Bronchial epithelial cell (primary cell): ENCODE measurements at regions not wholly inside any gene's neighbourhood (a gene's known extent, or its start where the extent isn't known, plus 50 kb on each side); places are given as distances from the start of the nearest gene placed in this dataset.

Source experiments
- DNase-seq: peaks from one replicate; pipeline ENCODE4 v3.0.0-alpha.2; 2010; ENCODE audit warnings: low read depth
- FAIRE-seq: peaks from 2 replicates; lab custom pipeline; 2011; peaks lifted over from hg19 to GRCh38; lab: Jason Lieb, UNC
- H3K27me3 ChIP-seq: 2 replicates; pipeline ENCODE4 v1.5.1; 2011; ENCODE audit warnings: low read length; ENCODE audit not compliant: control insufficient read depth, insufficient read depth
- H3K36me3 ChIP-seq: 2 replicates; pipeline ENCODE4 v1.5.1; 2011; ENCODE audit warnings: low read length; ENCODE audit not compliant: control insufficient read depth, insufficient read depth
- H3K4me3 ChIP-seq: 2 replicates; pipeline ENCODE4 v1.5.1; 2011; ENCODE audit warnings: mild to moderate bottlenecking, low read depth, low read length, control low read depth
- CTCF ChIP-seq: IDR thresholded peaks from 2 replicates; pipeline ENCODE4 v1.5.1; 2011; ENCODE audit warnings: mild to moderate bottlenecking, moderate library complexity, low read length, control low read depth, inconsistent platforms; ENCODE audit not compliant: insufficient read depth, severe bottlenecking

GRCh38 chr6:11439017-11439420 is 98.5 kb upstream of the TMEM170B start:
- no peak for DNase-seq
- no peak for FAIRE-seq
- Histone ChIP-seq H3K27me3 (no peaks in the 10 kb centered on the region), H3K36me3 (no peaks in the 10 kb centered on the region), H3K4me3 (no peak overlapping the region)
- no peak for TF ChIP-seq CTCF

- FAIRE-seq: no peak
- no peak for DNase-seq
- H3K4me3 ChIP-seq: no peak overlapping the region
- no peaks in the 10 kb centered on the region for H3K27me3 ChIP-seq
- H3K36me3 ChIP-seq: no peaks in the 10 kb centered on the region
- TF ChIP-seq CTCF: no peak
Observed at GRCh38 chr6:11437824-11438459, 99.6 kb upstream of the TMEM170B start.

- H3K27me3 ChIP-seq: no peaks in the 10 kb centered on the region
- H3K4me3 ChIP-seq: no peak overlapping the region
- DNase-seq: no peak
- no peaks in the 10 kb centered on the region for H3K36me3 ChIP-seq
- TF ChIP-seq CTCF: no peak
- FAIRE-seq: no peak
Observed at GRCh38 chr6:11436508-11437096, 100.9 kb upstream of the TMEM170B start.

GRCh38 chr6:11434565-11435326 is 102.8 kb upstream of the TMEM170B start:
- FAIRE-seq: peak; percentile 88

GRCh38 chr6:11433860-11434259 is 103.7 kb upstream of the TMEM170B start:
- Histone ChIP-seq H3K27me3 (no peaks in the 10 kb centered on the region), H3K4me3 (no peak overlapping the region), H3K36me3 (no peaks in the 10 kb centered on the region)
- TF ChIP-seq CTCF: no peak
- DNase-seq (no peak), FAIRE-seq (no peak)

More at GRCh38 chr6:11434565-11435326, 102.8 kb upstream of the TMEM170B start:
- Histone ChIP-seq H3K27me3 (no peaks in the 10 kb centered on the region), H3K4me3 (no peak overlapping the region), H3K36me3 (no peaks in the 10 kb centered on the region)
- no peak for TF ChIP-seq CTCF
- peak; percentile 97 for DNase-seq
